Smooth muscle cell (in vitro differentiated cells): ENCODE measurements at regions not wholly inside any gene's neighbourhood (a gene's known extent, or its start where the extent isn't known, plus 50 kb on each side); places are given as distances from the start of the nearest gene placed in this dataset.

ENCODE experiments used
- DNase-seq: peaks from one replicate; lab custom pipeline; 2025; ENCODE audit not compliant: unreplicated experiment; lab: John Stamatoyannopoulos, UW
- H2AFZ ChIP-seq: fragments of 200-600 bp; sonication (generic); 2 replicates; pipeline ENCODE4 v1.6.0; 2016; ENCODE audit warnings: antibody characterized with exemption, low read depth, mild to moderate bottlenecking
- H3F3A ChIP-seq: fragments of 200-600 bp; sonication (generic); 2 replicates; pipeline ENCODE4 v1.6.0; 2017; ENCODE audit warnings: antibody characterized with exemption, low read depth
- H3K27ac ChIP-seq: fragments of 200-600 bp; sonication (generic); 2 replicates; pipeline ENCODE4 v1.5.1; 2016; ENCODE audit warnings: low read depth, mild to moderate bottlenecking
- H3K27me3 ChIP-seq: fragments of 200-600 bp; sonication (generic); 2 replicates; pipeline ENCODE4 v1.6.1; 2016; ENCODE audit warnings: low read depth, mild to moderate bottlenecking
- H3K36me3 ChIP-seq: fragments of 200-600 bp; sonication (generic); 2 replicates; pipeline ENCODE4 v1.5.1; 2016; ENCODE audit warnings: low read depth
- H3K4me1 ChIP-seq: fragments of 200-600 bp; sonication (generic); 2 replicates; pipeline ENCODE4 v1.5.1; 2016; ENCODE audit warnings: low read depth
- H3K4me2 ChIP-seq: fragments of 200-600 bp; sonication (generic); 2 replicates; pipeline ENCODE4 v1.6.0; 2016; ENCODE audit warnings: mild to moderate bottlenecking
- H3K4me3 ChIP-seq: fragments of 200-600 bp; sonication (generic); 2 replicates; pipeline ENCODE4 v1.5.1; 2016; ENCODE audit warnings: mild to moderate bottlenecking
- H3K79me2 ChIP-seq: fragments of 200-600 bp; sonication (generic); 2 replicates; pipeline ENCODE4 v1.6.0; 2016; ENCODE audit warnings: low read depth, mild to moderate bottlenecking
- H3K9ac ChIP-seq: fragments of 200-600 bp; sonication (generic); 2 replicates; pipeline ENCODE4 v1.6.0; 2016; ENCODE audit warnings: low read depth
- H3K9me3 ChIP-seq: fragments of 200-600 bp; sonication (generic); replicated peaks from 2 replicates; pipeline ENCODE4 v1.5.1; 2016; ENCODE audit warnings: low read depth
- H4K20me1 ChIP-seq: fragments of 200-600 bp; sonication (generic); 2 replicates; pipeline ENCODE4 v1.6.0; 2016; ENCODE audit warnings: low read depth
- WGBS: methylation state at CpG from one replicate; pipeline ENCODE4 v1.1.7; 2016; ENCODE audit warnings: low lambda C conversion rate; 5-methylcytosine and 5-hydroxymethylcytosine counted together
- TF ChIP-seq, protein P1 (sequence below): fragments of 200-600 bp; sonication (generic); IDR thresholded peaks from 2 replicates; pipeline ENCODE4 v1.5.1; 2017; ENCODE audit warnings: borderline replicate concordance, mild to moderate bottlenecking, antibody characterized with exemption; ENCODE audit not compliant: insufficient read depth, poor library complexity, severe bottlenecking

DNA sequence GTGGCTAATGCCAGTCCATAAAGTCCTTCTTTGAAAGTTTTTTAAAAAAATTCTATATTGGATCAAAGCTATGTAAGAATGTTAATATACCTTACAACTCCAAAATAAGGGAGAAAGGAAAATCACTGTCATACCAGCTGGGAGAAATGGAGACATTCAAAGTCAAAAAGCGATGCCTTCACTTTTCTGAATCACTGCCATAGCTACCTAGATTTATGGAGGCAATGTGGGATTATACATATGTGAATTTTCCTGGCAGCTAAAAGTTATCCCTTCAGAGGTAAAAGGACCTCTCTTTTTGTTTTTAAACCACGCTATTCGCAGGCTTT lies 59.6 kb upstream of the PDE3B start:
- Histone ChIP-seq H3K4me2 (no peak overlapping the region), H3K4me3 (no peak overlapping the region), H3K27ac (no peak overlapping the region), H2AFZ (no peak overlapping the region), H3K9ac (no peak overlapping the region), H3K36me3 (no peaks in the 10 kb centered on the region), H3K4me1 (no peaks in the 10 kb centered on the region), H3K79me2 (no peaks in the 10 kb centered on the region), H4K20me1 (no peaks in the 10 kb centered on the region), H3K27me3 (no peaks in the 10 kb centered on the region), H3K9me3 (no peaks in the 10 kb centered on the region), H3F3A (peaks cover 2% of the 10 kb centered on the region)
- 96% methylated on average over 3 of the region's 3 CpGs for WGBS
- no peak for DNase-seq
- TF ChIP-seq, protein P1, sequence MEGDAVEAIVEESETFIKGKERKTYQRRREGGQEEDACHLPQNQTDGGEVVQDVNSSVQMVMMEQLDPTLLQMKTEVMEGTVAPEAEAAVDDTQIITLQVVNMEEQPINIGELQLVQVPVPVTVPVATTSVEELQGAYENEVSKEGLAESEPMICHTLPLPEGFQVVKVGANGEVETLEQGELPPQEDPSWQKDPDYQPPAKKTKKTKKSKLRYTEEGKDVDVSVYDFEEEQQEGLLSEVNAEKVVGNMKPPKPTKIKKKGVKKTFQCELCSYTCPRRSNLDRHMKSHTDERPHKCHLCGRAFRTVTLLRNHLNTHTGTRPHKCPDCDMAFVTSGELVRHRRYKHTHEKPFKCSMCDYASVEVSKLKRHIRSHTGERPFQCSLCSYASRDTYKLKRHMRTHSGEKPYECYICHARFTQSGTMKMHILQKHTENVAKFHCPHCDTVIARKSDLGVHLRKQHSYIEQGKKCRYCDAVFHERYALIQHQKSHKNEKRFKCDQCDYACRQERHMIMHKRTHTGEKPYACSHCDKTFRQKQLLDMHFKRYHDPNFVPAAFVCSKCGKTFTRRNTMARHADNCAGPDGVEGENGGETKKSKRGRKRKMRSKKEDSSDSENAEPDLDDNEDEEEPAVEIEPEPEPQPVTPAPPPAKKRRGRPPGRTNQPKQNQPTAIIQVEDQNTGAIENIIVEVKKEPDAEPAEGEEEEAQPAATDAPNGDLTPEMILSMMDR, result no peak

DNA sequence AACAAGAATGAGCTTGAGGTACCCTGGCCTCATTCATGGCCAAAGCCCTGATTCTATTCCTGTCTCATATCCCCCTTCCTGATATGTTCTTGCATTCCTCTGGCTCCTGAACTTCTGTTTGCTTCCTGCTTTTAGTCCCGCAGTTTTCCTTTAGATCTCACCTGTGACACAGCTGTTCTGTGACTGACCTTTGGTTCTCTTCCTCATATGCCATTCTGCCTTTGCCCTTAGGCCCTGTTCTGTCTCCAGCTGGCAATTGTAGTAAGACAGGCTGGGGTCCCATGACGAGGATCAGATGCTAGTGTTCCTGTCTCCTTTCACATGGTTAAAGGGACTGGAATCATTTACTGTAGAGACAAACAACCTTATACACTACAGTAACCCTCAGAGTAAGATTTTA lies 59.0 kb upstream of the PDE3B start:
- H3K9me3 ChIP-seq, result no peaks in the 10 kb centered on the region
- 78% methylated on average over 2 of the region's 2 CpGs for WGBS

DNA sequence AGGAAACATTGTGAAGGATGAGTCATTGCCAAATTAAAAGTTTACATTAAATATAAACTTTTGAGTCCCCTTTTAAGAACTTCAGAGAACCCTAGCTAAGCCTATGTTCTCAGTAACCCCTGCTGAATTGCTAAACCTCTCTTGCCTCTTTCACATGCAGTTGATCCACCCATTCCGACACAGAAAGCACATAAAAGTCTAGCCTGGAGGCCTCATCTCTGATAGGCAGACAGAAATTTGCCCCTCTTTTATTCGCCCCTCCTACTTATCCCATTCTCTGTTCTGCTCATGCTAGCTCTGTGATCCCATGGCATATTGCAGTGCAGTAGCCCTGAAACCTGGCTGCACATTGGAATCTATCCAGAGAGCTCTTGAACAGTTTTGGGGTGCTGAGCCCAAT lies 58.2 kb upstream of the PDE3B start:
- no peak for DNase-seq
- no peaks in the 10 kb centered on the region for H3K27me3 ChIP-seq
- WGBS, result 63% methylated on average over 2 of the region's 2 CpGs
- H2AFZ ChIP-seq, result no peak overlapping the region
- no peaks in the 10 kb centered on the region for H3F3A ChIP-seq
- no peak overlapping the region for H3K27ac ChIP-seq
- H3K9ac ChIP-seq, result no peak overlapping the region
- no peaks in the 10 kb centered on the region for H4K20me1 ChIP-seq
- TF ChIP-seq, protein P1, result no peak
- H3K36me3 ChIP-seq, result no peaks in the 10 kb centered on the region
- H3K4me1 ChIP-seq, result no peaks in the 10 kb centered on the region
- H3K4me3 ChIP-seq, result no peak overlapping the region
- no peak overlapping the region for H3K4me2 ChIP-seq
- H3K9me3 ChIP-seq, result no peaks in the 10 kb centered on the region
- H3K79me2 ChIP-seq, result no peaks in the 10 kb centered on the region

More for the DNA sequence above, 59.0 kb upstream of the PDE3B start:
- Histone ChIP-seq H3K27ac (no peak overlapping the region), H3K27me3 (no peaks in the 10 kb centered on the region), H3K36me3 (no peaks in the 10 kb centered on the region), H3K4me1 (no peaks in the 10 kb centered on the region), H3K79me2 (no peaks in the 10 kb centered on the region), H3K4me3 (no peak overlapping the region), H2AFZ (no peak overlapping the region), H3K4me2 (no peak overlapping the region), H3K9ac (no peak overlapping the region), H3F3A (no peaks in the 10 kb centered on the region), H4K20me1 (no peaks in the 10 kb centered on the region)
- TF ChIP-seq, protein P1, result no peak
- DNase-seq, result no peak

DNA sequence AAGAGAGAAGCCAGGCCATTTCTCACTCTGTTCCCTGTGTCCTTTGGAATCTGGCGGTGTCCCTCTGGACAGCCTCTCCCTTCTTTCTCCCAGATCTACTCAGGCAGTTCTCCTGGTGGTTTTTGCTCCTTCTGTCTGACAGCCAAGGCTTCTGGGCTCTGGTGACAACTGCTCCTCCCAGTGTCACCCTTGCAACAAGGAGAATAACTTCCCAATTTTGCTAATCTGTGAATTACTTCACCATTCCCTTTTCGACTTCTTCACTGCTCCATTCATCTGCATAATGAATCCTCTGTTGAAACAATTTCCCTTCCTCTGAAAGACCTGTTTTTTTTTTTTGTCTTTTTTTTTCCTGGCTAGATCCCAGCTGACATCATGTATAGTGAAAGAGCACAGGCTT lies 56.3 kb upstream of the PDE3B start:
- Histone ChIP-seq H3F3A (no peaks in the 10 kb centered on the region), H3K4me2 (no peak overlapping the region), H3K4me3 (no peak overlapping the region), H3K79me2 (no peaks in the 10 kb centered on the region), H2AFZ (no peak overlapping the region), H4K20me1 (no peaks in the 10 kb centered on the region), H3K9me3 (no peaks in the 10 kb centered on the region), H3K27ac (no peak overlapping the region), H3K36me3 (no peaks in the 10 kb centered on the region), H3K27me3 (no peaks in the 10 kb centered on the region), H3K4me1 (no peaks in the 10 kb centered on the region), H3K9ac (no peak overlapping the region)
- WGBS, result 80% methylated on average over 2 of the region's 2 CpGs
- DNase-seq, result no peak
- TF ChIP-seq, protein P1, result no peak
